Myocyte (in vitro differentiated cells): ENCODE measurements at regions not wholly inside any gene's neighbourhood (a gene's known extent, or its start where the extent isn't known, plus 50 kb on each side); places are given as distances from the start of the nearest gene placed in this dataset.
A peak's percentile ranks its signal among the peaks of the same experiment; 100 is the strongest.
"Not testable (repeated sequence)": the region's sequence is repeated elsewhere in the genome, so short reads cannot be mapped to it uniquely, and the experiment has no call there.

Source experiments
- DNase-seq: peaks from one replicate; pipeline ENCODE4 v3.0.0-alpha.2; 2012; ENCODE audit warnings: low read depth

DNA sequence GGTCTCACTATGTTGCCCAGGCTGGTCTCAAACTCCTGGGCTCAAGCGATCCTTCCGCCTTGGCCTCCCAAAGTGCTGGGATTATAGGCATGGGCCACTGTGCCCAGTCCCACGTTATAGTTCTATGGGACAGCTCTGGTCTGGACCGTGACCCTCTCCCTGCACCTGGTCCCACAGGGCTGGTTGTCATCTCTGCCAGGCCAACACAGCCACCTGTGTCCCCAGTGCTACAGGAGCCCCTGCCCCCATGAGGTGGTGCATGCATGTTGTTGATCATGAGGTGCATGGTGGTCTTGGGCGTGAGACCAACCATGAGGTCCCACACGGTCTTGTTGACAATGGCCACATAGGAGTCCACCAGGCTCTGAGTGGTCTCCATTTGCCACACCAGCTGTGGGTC lies 51.0 kb upstream of the UBE2Q2 start:
- DNase-seq, result not testable (repeated sequence)

DNA sequence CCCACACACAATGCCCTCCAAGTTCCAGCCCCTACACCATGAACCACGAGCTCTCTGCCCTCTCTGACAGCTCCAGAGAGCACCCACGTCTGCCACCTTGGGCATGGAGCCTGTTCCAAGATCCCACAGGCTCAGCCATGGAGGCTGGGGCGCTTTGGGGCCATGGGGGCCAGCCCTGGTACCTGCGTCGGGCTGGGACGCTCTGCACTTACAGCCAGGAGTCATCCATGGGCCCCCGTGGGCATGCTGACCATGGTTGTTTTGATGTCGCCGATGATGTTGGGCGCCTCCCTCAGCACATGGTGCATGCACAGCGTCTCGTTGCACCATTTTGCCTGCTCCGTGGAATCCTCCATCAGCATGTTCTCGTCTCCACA lies 51.9 kb upstream of the UBE2Q2 start:
- no peak for DNase-seq

DNA sequence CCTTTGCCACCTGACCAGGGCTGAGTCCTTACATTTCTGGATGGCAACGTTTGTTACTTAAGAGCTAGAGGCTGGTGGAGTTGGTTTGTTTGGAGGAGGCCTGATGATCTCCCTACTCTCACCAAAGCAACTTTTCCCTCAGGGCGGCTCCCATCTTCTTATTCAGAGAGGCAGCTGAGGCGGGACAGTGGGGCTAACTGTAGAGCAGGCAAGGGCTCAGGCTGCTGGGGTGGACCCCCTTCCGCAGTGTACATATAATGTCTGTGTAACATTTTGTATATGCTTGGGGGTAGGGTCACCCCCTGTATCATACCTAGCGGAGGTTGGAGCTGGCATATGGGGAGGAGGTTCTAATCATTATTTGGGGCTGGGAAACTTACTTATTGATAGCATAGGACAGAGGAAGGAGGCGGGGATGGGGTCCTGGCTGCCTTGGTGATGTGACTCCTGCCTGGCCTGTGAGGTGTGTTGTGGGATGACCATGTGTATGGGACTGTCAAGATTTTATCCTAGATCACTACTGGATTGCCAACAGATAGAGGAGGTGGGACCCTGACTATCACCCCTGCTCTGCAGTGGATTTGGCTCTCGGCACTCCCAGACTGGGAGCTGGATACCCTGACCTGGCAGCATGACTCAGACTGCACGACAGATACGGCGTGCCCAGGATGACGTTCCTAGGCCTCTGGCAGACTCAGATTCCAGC lies 52.5 kb upstream of the UBE2Q2 start:
- no peak for DNase-seq

DNA sequence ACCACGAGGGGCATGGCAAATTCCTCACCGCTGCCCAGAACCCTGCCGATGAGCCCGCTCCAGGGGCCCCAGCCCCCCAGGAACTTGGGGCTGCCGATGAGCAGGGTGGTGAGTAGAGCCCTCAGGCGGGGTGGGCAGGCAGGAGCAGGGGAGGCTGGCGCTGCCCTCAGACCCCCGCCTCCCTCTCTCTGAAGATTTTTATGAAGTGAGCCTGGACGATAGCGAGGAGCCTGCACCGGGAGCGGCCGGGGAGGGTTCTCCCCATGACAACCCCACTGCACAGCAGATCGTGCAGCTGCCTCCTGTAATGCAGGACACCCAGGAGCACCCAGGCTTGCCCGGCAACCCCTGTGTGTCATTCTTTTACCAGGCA lies 56.7 kb upstream of the UBE2Q2 start:
- no peak for DNase-seq

DNA sequence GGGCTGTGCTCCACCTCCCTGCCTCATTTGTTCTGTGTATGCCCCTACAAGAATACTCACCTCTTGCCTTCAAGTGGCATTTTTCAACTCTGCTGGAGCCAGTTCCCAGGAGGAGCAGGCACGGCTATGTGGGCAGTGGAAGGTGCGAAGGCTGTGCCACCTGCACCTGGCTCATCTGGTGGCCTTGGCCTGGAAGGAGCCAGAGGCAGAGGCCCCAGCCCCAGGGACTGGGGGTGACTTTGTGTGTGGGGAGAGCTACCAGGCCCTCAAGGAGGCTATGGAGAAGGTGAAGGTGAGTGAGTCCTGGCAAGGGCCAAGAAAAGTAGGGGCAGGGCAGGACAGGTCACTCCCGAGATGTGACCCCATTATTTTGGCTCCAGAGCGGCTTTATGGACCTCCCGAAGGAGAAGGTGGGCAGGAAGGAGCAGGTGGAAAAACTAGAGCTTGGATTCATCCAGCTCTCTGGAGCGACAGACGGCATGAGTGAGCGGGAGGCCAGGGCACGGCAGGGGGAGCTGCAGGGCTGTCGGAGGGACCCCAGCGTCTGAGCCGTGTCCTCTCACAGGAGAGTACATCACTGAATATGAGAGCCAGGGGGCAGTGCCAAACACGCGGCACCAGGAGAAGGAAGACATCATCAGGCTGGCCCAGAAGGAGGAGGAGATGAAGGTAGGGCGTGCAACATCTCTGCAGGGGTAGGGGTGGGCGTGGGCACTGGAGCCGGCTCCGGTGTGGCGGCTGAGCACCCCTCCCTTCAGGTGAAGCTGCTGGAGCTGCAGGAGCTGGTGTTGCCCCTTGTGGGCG lies 57.3 kb upstream of the UBE2Q2 start:
- DNase-seq, result no peak

DNA sequence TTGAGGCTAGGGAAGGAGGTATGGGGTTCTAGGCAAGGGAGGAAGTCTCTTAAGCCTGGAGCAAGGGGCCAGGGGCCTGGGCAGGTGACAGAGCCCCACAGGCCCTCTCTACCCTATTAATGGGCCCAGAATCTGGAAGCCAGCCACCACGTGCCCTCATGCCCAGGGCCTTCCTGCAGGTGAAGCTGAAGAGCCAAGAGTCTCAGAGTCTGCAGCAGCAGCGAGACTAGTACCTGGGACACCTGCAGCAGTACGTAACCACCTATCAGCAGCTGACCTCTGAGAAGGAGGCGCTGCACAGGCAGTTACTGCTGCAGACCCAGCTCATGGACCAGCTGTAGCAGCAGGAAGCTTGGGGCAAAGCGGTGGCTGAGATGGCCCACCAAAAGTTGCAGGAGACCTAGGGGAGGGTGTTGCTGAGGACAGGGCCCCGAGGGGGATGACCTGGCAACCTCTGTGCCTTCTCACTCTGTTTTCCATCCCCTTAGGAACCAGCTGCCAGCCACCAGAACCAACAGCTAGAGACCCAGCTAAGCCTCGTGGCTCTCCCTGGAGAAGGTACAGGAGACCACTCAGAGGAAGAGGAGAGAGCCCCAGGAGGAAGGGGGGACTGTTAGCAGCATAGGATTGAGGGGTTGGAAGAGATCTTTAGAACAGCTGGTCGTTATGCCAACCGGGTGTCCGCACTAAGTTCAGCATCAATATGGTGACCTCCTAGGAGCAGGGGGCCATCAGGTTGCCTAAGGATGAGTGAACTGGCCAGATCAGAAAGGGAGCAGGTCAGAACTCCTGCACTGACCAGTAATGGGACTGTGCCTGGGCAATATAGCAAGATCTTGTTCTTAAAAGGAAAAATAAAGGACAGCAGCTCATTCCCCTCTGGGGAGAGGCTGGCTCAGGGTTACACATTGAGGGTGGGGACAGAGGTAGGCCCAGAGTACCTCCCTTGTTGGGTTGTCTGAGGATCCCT lies 58.5 kb upstream of the UBE2Q2 start:
- DNase-seq, result not testable (repeated sequence)

DNA sequence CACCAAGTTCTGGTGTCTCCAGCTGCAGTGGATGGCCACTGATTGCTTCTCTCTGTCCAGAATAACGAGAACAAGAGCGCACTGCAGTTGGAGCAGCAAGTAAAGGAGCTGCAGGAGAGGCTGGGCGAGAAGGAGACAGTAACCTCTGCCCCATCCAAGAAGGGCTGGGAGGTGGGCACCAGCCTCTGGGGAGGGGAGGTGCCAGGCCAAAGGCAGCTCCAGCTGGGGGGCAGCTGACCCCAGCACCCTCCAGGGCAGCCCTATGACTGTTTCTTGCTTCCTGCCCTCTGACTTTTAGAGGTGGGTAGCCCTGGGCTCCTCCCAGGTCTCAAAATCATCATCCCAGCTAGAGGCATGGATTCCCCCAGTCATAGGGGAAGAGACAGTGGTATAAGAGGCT lies 59.7 kb upstream of the UBE2Q2 start:
- DNase-seq, result not testable (repeated sequence)

DNA sequence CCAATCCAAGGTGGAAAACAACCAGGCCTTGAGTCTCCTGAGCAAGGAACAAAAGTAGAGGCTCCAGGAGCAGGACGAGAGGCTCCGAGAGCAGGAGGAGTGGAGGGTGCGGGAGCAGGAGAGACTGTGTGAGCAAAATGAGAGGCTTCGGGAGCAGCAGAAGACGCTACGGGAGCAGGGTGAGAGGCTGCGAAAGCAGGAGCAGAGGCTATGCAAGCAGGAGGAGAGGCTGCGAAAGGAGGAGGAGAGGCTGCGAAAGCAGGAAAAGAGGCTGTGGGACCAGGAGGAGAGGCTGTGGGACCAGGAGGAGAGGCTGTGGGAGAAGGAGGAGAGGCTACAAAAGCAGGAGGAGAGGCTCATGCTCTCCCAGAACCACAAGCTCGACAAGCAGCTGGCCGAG lies 60.3 kb upstream of the UBE2Q2 start:
- no peak for DNase-seq

DNA sequence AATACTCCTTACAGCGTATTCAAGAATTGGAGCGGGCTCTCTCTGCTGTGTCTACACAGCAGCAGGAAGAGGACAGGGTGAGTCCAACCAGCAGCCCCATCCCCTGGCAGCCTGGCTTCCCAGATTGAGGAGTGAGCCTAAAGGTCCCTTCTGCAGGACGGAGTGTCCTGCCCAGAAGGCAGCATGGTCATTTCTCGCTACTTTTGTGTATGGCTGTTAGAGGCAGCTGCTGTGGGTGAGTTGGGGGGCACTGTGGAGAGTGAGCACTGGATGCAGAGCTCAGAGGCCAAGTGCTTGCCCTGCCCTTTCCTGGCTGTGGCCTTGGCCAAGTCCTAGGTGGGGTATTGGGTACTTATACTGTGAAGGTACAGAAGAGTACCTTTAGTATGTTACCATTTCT lies 62.3 kb upstream of the UBE2Q2 start:
- not testable (repeated sequence) for DNase-seq

DNA sequence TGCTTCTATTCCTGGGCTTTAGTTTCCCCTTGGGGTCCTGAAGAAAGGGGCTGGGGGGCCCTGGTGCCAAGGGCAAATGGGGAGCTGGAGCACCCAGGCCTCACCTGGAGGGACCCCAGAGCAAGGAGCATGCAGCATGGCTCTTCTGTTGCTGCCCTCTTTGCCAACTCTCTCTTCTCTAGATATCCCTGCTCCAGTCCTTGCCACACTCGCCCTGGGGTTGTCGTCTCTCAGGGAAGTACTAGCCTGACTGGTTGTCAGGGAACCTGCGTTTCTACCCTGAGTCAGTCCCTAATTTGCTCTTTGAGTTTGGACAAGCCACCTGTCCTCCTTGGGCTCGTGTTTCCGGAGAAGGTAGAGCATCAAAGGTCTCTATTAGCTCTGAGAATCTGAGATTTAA lies 63.7 kb upstream of the UBE2Q2 start:
- no peak for DNase-seq

DNA sequence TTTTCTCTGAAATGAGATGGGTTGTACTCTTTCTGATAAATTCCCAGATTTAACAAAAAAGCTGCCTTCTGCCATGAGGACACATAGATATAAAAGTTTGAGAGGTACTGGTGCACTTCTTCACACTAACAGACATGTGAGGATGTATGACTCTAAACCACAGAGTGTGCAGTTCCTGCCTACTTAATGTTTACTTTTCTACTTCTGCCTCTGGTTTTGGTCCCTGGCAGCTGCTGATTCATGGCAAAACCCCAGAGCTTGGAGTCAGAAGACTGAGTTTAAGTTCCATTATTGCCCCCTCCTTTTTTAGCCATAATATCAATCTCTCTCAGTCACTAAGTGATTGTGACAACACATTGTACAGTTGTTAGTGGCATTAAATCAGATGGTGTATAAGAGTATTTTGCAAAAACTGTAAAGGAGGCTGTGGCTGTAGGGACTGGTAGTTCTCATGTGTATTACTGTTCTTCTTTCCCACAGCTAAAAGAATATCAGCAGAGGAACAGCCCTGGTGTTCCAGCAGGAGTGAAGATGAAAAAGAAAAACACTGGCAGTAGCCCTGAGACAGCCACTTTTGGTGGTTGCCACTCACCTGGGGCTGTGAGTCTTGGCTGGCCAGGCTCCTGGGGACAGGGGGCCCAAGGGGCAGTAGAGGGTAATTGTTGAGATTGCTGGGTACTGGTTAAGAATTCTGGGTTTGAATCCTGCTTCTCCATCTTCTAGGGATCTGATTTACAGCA lies 64.4 kb upstream of the CSPG4 start:
- peak; percentile 29 for DNase-seq

DNA sequence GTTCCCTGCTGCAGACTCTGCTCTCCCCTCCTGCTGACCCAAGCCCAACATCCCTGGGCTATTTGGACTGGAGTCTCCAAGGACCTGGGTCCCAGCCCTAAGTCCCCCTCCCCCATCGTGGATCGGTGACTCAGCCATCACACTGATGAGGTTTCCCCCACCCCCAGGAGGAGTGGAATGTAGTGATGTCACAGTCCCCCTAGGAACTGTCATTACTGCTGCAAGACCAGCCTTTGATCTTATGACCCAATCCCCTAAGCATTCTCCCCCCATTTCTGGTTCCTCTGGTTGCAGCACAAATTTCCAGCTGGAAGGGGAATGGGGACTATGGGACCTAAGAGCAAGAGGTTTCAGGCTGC lies 63.4 kb upstream of the CSPG4 start:
- peak; percentile 12 for DNase-seq

DNA sequence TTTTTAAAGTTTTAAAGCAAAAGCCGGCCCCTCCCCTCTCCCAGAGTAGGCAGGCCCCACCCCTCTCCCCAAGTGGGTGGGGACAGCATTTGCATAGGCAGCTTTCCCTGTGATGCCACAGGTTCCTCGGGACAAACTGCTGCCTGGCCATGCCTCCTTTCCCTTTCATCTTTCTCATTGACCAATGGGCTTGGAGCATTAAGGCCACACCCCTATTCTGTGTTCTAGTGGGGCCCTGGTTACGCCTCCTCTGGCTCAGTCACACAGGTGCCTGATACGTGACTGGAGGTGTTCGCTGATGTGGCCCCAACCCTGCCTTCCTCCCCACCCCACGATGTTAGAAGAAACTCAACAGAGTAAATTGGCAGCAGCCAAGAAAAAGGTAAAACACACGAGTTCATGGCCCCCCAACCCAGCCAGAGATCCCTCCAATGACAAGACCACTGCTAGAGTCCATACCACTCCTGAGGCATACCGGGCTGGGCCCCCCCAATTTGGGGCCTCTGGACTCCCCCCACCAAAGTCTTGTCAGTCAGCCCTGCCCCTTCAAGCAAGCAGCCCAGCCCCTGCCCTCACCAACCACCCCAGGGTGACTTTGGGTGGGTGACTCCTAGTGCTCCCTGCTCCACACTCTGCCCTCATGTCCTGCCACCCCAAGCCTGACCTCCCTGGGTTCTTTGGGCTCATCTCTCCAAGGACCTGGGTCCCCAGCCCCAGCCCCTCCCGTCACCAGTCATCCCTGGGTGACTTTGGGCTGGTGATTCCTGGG lies 62.8 kb upstream of the CSPG4 start:
- no peak for DNase-seq

DNA sequence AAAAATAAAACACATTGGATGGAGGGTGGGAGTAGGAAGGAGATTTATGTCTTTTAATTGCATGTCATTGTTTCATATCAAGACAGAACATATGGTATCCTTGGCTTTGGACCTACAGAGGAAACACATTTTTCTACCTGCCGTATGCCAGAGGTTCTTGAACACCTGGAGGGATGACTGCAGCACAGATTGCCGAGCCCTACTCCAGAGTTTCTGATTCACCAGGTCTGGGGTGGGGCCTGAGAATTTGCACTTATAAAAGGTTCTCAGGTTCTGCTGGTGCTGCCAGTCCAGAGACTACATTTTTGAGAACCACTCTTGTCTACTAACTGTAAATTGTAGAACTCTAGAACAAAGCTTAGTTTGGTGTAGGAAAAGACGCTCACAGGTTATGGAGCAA lies 61.3 kb upstream of the CSPG4 start:
- not testable (repeated sequence) for DNase-seq

DNA sequence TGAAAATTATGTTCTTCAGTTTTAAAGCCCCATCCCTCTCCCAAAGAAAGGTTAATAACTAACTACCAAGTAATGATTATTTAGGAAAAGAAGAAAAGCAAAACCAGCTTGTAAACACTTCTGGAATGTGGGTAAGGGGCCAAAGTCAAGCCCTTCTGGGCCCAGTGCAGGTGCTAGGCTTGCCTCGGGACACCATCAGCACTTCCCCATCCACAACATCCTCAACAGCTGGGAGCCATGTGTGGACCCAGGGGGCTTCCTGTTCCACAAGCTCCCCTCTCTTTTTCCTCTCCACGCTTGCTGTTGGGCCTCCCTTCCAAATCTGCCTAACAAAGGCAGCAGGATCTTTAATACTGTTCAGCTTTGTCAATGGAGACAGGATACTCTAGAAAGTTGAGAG lies 58.4 kb upstream of the CSPG4 start:
- not testable (repeated sequence) for DNase-seq

DNA sequence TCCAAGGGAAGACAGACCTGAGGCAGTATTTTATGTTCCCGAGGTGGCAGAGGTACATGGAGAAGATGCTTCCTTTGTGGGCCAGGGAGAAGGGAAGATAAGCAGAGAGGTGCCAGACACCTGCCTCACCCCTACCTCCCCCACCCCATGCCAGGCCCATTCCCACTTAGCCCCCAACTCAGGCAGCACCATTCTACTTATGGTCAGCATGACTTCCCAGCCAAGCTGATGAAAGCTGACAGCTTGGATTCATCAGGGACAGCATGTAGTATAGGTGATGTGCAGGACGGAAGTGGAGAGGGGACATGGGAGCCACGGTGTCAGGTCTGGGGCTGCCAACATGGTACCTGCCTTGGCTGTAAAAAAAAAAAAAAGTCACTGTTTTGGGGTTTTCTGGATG lies 57.5 kb upstream of the CSPG4 start:
- DNase-seq, result no peak

DNA sequence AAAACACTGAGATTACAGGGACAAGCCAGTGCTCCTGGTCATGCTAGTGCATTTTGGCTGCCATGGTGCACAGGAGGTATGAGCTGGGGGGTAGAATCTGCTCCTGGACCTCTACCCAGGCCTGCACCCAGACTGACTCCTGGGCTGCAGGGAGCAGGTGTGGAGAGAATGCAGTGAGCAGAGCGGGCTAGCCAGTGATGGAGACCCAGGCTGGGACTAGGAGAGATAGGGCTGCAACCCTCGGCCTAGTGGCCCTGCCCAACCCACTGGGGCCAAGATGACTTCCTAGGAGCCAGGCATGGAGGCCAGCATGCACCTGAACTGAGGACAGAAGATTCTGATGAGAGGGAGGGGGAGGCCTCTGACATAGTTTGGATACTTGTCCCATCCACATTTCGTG lies 55.9 kb upstream of the CSPG4 start:
- not testable (repeated sequence) for DNase-seq

DNA sequence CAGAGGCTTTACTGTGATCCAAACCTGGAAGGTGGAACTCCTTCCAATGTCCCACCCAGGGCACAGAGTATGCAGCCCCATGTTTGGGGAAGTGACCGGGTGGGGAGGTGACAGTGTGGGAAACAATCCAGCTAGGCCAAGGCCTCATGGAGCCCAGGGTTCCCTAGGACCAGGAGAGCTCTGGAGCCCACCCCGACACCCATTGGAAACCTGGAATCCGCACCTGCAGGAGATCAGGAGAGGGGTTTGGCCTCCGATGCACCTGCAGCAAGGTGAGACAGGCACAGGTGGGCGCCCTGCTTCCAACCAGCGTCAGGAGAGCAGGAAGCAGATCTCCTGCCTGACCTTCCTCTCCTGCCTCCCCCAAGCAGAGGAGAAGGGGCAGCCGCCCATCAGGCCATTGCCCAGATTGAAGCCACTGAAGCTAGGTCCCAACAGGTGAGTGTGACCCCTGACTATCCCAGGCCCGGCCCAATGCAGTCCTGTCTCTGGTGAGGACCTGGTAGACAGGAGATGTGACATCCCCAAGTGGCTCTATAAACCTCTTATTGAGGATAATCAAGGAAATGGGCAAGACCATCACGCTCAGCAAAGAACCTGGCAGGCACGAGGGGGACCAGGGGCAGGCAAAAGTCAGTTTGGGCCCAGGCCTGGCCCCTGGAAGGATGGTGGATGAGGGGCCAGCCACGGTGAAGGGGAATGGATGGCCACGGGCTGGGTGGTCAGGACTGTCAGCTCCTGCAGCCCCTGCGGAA lies 53.1 kb upstream of the CSPG4 start:
- DNase-seq, result not testable (repeated sequence)

DNA sequence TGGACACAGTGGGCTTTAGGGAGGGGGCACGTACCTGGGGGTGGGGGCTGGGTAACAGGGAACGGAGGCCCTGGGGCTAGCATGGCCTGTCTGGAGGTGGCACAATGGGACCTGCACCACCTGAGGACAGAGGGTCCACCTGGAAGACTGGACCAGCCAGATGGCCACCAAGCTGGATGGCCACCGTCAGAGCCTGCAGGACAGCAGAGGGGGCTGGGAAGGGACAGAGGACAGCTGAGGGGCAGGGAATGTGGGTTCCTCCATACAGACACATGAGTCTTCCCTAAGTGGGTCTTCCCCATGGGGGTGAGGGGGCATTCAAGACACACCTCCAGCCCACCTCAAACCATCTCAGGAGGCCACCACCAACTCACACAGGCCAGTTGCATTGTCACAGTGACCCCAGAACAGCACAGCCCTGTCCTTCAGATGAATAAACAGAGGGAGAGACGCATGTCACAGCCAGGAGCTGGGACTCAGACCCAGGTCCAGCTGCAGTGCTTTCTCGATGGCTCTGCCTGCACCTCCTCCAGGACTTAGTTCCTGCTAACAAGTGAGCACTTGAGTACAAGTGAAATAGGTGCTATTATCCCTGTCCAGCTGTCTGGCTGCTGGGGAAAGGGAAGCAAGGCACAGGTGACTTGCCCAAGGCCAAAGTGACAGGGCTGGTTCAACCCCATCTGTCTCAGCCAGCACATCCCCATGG lies 52.4 kb upstream of the CSPG4 start:
- not testable (repeated sequence) for DNase-seq
